Spinal cord (tissue), 9 donors: ENCODE measurements at regions not wholly inside any gene's neighbourhood (a gene's known extent, or its start where the extent isn't known, plus 50 kb on each side); places are given as distances from the start of the nearest gene placed in this dataset.

ENCODE experiments used
- DNase-seq, 6 donors: peaks; one replicate each; pipeline versions ENCODE4 v3.0.0 to v3.0.0-alpha.2; 2013 to 2015; ENCODE audit warnings: low spot score in 6 of 6, low read depth in 4 of 6
- H3K27ac ChIP-seq: one replicate; pipeline ENCODE4 v1.5.1; 2013; ENCODE audit warnings: low read depth, low read length, control low read depth
- H3K27me3 ChIP-seq: one replicate; pipeline ENCODE4 v1.6.1; 2013; ENCODE audit warnings: low read length; ENCODE audit not compliant: control insufficient read depth, insufficient read depth
- H3K36me3 ChIP-seq: one replicate; pipeline ENCODE4 v1.6.1; 2013; ENCODE audit warnings: low read length; ENCODE audit not compliant: control insufficient read depth, insufficient read depth
- H3K4me1 ChIP-seq: one replicate; pipeline ENCODE4 v1.6.1; 2013; ENCODE audit warnings: low read length; ENCODE audit not compliant: control insufficient read depth, insufficient read depth
- H3K4me3 ChIP-seq: one replicate; pipeline ENCODE4 v1.5.1; 2013; ENCODE audit warnings: low read depth, low read length, control low read depth
- H3K9me3 ChIP-seq: one replicate; pipeline ENCODE4 v1.6.1; 2013; ENCODE audit warnings: low read length; ENCODE audit not compliant: control insufficient read depth, insufficient read depth
- WGBS: methylation state at CpG from one replicate; pipeline ENCODE4 v1.1.5; 2013; ENCODE audit warnings: missing lambda C conversion rate; ENCODE audit not compliant: insufficient coverage; 5-methylcytosine and 5-hydroxymethylcytosine counted together
- donor health status: healthy.

- Histone ChIP-seq H3K36me3 (no peaks in the 10 kb centered on the region), H3K4me1 (no peaks in the 10 kb centered on the region), H3K27me3 (no peaks in the 10 kb centered on the region), H3K9me3 (peaks cover 2% of the 10 kb centered on the region), H3K4me3 (no peak overlapping the region), H3K27ac (no peak overlapping the region)
- no peak for DNase-seq
- WGBS = 56% methylated on average over 3 of the region's 4 CpGs
Observed at GRCh38 chr3:69607466-69608305, 131.6 kb upstream of the MITF start.

GRCh38 chr3:69605867-69606266 is 133.4 kb upstream of the MITF start:
- H3K9me3 ChIP-seq = peaks cover 2% of the 10 kb centered on the region
- no peaks in the 10 kb centered on the region for H3K36me3 ChIP-seq
- H3K4me3 ChIP-seq = no peak overlapping the region
- no peaks in the 10 kb centered on the region for H3K27me3 ChIP-seq
- no peak overlapping the region for H3K27ac ChIP-seq
- no CpG with 5 or more reads among the region's 4 CpGs for WGBS
- DNase-seq = peak in 1 of 6 donors; percentile 34
- no peaks in the 10 kb centered on the region for H3K4me1 ChIP-seq

- no CpG with 5 or more reads among the region's 8 CpGs for WGBS
- peaks cover 2% of the 10 kb centered on the region for H3K9me3 ChIP-seq
- H3K27me3 ChIP-seq = no peaks in the 10 kb centered on the region
- H3K4me3 ChIP-seq = no peak overlapping the region
- peak in 1 of 6 donors; percentile 74 for DNase-seq
- no peak overlapping the region for H3K27ac ChIP-seq
- no peaks in the 10 kb centered on the region for H3K36me3 ChIP-seq
- H3K4me1 ChIP-seq = no peaks in the 10 kb centered on the region
Observed at GRCh38 chr3:69604735-69605450, 134.4 kb upstream of the MITF start.

- no peaks in the 10 kb centered on the region for H3K27me3 ChIP-seq
- H3K27ac ChIP-seq = no peak overlapping the region
- WGBS = no CpG with 5 or more reads among the region's 4 CpGs
- DNase-seq = no peak
- H3K36me3 ChIP-seq = no peaks in the 10 kb centered on the region
- H3K9me3 ChIP-seq = no peaks in the 10 kb centered on the region
- H3K4me3 ChIP-seq = no peak overlapping the region
- no peaks in the 10 kb centered on the region for H3K4me1 ChIP-seq
Observed at GRCh38 chr3:69602112-69602511, 137.2 kb upstream of the MITF start.

- no peak for DNase-seq
- H3K27ac ChIP-seq = no peak overlapping the region
- H3K36me3 ChIP-seq = no peaks in the 10 kb centered on the region
- peaks cover 4% of the 10 kb centered on the region for H3K4me1 ChIP-seq
- H3K9me3 ChIP-seq = no peaks in the 10 kb centered on the region
- WGBS = no CpG with 5 or more reads among the region's 2 CpGs
- H3K27me3 ChIP-seq = no peaks in the 10 kb centered on the region
- H3K4me3 ChIP-seq = no peak overlapping the region
Observed at GRCh38 chr3:69594286-69594685, 145.0 kb upstream of the MITF start.

GRCh38 chr3:69591164-69591736 is 148.0 kb upstream of the MITF start:
- Histone ChIP-seq H3K27ac (no peak overlapping the region), H3K27me3 (no peaks in the 10 kb centered on the region), H3K36me3 (no peaks in the 10 kb centered on the region), H3K9me3 (peaks cover 5% of the 10 kb centered on the region), H3K4me3 (no peak overlapping the region), H3K4me1 (no peaks in the 10 kb centered on the region)
- peak in 1 of 6 donors; percentile 42 for DNase-seq
- no CpG with 5 or more reads among the region's 4 CpGs for WGBS

- Histone ChIP-seq H3K4me3 (no peak overlapping the region), H3K36me3 (no peaks in the 10 kb centered on the region), H3K4me1 (no peaks in the 10 kb centered on the region), H3K9me3 (peaks cover 5% of the 10 kb centered on the region), H3K27me3 (no peaks in the 10 kb centered on the region), H3K27ac (no peak overlapping the region)
- DNase-seq = peak in 1 of 6 donors; percentile 45
Observed at GRCh38 chr3:69590111-69590510, 149.2 kb upstream of the MITF start.

GRCh38 chr3:69588170-69588569 is 151.1 kb upstream of the MITF start:
- peaks cover 5% of the 10 kb centered on the region for H3K9me3 ChIP-seq
- H3K27me3 ChIP-seq = no peaks in the 10 kb centered on the region
- H3K27ac ChIP-seq = no peak overlapping the region
- H3K4me3 ChIP-seq = no peak overlapping the region
- no peaks in the 10 kb centered on the region for H3K36me3 ChIP-seq
- WGBS = 100% methylated on average over 1 of the region's 2 CpGs
- H3K4me1 ChIP-seq = no peaks in the 10 kb centered on the region
- DNase-seq = no peak

GRCh38 chr3:69585472-69585871 is 153.8 kb upstream of the MITF start:
- DNase-seq = no peak
- H3K36me3 ChIP-seq = no peaks in the 10 kb centered on the region
- no peak overlapping the region for H3K4me3 ChIP-seq
- H3K9me3 ChIP-seq = peaks cover 5% of the 10 kb centered on the region
- no peaks in the 10 kb centered on the region for H3K27me3 ChIP-seq
- no peaks in the 10 kb centered on the region for H3K4me1 ChIP-seq
- WGBS = 100% methylated on average over 1 of the region's 1 CpG
- H3K27ac ChIP-seq = no peak overlapping the region
